DLD1 (cell line): ENCODE measurements at regions not wholly inside any gene's neighbourhood (a gene's known extent, or its start where the extent isn't known, plus 50 kb on each side); places are given as distances from the start of the nearest gene placed in this dataset.
"Not testable (repeated sequence)": the region's sequence is repeated elsewhere in the genome, so short reads cannot be mapped to it uniquely, and the experiment has no call there.

Experiments
- in situ Hi-C: cut with HindIII; loops from 2 replicates; pipeline ENCODE4 v1.10.0; 2017; ENCODE audit warnings: low sequenced_read_pairs

DNA sequence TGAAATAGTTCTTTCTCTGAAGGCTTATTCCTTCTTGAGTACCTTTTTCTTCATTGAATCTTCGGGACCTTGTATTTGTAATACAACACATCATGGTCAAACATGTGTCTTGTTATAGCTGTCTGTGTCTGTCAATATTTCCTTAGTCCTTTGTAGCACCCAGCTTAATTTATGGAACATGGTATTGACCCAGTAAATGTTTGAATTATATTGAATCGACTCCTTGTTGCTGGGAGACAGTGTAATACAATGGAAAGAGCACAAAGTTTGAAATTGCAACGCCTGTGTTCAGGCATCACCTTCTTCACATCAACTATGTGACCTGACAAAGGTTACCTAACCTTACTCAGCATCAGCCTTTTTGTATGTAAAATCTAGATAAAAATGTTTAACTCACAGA lies 267.2 kb upstream of the CYRIA start:
- in situ Hi-C loops = no loop called here

DNA sequence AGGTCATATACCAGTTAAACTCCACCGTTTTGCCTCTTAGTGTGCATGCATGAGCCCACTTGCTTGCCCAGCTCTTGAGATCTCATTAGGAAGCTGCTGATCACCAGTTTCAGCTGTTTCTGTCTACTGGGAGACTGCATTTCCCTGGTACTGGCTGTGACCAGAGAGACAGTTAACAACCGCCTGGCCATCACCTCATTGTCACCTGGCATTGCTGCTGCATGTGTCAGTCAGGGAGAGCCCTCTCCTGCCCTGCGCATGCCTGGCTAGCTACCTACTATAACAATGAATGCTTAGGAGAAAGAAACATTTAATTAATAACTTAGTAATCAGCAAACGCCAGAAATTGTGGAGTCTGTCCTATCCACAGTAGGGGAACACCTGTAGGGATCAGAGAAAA lies 265.8 kb upstream of the CYRIA start:
- in situ Hi-C loops = no loop called here

DNA sequence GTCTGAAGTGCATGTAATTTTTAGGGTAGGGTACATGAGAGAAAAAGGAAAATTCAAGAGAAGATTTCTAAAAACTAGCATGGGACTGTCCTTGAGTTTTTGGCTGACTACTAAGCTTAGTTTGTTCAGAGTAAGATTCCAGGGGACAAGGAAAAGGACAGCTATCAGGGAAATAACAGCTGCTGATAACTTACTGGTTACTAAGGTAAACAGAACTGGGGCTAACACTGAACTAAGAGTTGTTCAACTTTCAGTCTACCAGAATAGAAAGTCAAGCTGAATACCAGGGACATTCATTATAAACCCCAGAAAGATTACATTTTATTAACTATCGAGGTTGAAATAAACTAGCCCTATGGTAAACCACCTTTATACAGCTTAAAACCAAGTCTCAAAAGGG lies 261.8 kb upstream of the CYRIA start:
- in situ Hi-C loops = no loop called here

DNA sequence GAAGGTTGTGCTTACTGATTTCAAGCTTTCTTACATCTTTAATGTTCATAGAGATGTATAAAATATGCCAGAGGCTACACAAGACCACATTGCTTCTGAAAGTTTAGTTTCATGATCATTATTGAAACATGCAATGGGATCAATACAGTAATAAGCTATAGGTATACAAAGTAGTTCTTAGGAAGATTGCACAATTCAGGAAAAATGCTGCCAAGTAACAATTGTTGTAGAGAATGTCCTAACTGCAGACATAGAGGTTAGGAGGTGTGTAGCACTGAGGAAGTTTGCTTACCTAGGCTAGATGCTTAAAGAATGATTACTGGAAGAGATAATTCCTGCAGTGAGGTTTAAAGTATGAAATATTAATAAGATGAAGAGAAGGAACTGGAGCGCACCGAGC lies 259.5 kb upstream of the CYRIA start:
- in situ Hi-C loops = no loop called here

DNA sequence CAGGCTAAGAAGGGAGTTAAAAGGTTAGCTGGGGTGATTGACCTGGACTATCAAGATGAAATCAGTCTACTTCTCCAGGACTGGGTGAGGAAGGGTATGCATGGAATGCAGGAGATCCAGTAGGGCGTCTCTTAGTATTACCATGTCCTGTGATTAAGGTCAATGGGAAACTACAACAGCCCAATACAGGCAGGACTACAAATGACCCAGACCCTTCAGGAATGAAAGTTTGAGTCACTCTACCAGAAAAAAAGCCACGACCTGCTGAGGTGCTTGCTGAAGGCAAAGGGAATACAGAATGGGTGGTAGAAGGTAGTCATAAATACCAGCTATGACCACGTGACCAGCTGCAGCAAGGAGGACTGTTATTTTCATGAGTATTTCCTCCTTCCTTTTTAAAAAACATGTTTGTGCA lies 249.7 kb upstream of the CYRIA start:
- in situ Hi-C loops = not testable (repeated sequence)

DNA sequence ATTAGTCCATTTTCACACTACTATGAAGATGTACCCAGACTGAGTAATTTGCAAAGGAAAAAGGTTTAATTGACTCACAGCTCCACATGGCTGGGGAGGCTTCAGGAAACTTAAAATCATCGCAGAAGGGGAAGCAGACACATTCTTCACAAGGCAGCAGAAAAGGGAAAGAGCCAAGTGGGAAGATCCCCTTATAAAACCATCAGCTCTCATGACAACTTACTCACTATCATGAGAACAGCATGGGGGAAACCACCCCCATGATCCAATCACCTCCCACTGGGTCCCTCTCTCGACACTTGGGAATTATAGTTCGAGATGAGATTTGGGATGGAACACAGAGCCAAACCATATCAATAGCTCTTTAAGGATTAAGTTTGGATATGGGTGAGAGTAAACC lies 246.1 kb upstream of the CYRIA start:
- in situ Hi-C loops = no loop called here

DNA sequence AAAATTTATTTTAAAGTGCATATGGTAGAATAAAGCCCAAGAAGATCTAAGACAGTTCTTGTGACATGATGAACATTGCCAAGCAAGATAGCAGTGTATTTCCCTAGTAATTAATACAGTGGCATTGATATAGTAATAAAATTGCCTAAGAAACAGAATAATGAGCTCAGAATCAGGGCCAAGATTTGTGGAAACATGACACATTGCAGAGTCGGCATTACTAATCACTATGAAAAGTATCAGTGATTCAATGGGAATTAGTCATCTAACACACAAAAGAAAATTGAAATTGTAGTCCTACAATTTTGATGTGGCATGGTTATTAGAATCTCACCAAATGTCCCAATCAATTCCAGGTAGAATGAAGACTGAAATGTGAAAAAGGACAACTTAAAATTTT lies 243.0 kb upstream of the CYRIA start:
- in situ Hi-C loops = no loop called here

DNA sequence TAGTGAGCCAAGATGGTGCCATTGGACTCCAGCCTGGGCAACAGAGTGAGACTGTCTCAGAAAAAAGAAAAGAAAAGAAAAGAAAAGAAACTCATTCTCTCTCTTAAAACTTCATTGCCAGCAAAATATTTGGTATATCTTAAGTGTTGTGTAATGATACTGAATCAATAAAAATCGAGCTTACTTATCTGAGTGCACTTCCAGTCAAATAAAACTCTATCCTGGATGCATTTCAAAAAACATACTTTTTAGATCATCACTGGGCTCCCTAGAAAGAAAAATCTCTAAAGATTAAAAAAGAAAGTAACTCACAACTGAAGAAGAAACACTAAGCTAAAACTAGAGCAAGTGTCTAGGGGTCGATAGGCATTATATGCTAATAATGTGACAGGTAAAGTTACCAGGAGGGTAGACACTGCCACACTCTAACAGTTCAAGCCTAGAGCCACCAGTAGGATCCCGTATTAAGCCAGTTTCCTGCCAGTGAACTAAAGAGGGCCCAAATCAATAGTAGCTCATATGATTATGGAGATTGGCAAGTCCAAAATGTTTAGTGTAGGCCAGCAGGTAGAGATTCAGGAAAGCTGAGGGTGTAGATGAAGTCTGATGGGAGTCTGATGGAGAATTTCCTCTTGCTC lies 242.1 kb upstream of the CYRIA start:
- in situ Hi-C loops = no loop called here

DNA sequence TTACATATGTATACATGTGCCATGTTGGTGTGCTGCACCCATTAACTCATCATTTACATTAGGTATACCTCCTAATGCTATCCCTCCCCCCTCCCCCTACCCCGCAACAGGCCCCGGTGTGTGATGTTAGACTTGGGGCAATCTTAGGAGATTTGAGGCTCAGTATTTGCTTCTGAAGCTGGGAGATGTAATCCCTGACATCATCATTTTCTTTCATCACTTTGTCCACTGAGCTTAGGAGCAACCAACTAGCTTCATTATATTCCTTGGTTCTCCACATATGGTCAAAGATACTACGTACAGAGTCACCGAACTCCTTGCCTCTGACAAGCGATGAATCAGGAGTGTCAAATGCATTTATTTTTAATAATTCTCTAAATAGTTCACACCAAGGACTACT lies 239.7 kb upstream of the CYRIA start:
- in situ Hi-C loops = not testable (repeated sequence)

DNA sequence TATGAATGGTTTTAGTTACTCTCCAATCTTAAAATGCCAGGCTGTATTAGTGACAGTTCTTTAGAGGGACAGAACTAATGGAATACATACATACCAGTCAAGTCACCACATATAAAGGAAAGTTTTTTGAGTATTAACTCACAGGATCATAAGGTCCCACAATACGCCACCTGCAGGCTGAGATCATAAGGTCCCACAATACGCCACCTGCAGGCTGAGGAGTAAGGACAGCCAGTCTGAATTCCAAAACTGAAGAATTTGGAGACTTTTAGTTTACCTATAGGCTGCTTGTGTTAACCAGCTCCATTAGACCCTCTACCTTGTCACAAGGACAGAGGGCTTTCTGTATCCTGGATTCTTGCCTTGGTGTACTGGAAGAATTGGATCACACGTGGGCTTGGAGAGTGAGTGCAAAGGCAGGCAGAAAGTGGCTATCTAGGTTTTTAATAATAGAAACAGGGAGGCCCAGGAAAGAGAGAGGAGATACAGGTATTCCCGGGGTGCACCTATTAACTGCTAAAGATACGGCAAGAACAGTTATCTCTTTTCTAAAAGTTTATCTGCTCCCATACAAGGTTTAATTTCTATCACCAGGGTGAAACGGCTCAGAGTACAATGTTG lies 234.9 kb upstream of the CYRIA start:
- in situ Hi-C loops = no loop called here

DNA sequence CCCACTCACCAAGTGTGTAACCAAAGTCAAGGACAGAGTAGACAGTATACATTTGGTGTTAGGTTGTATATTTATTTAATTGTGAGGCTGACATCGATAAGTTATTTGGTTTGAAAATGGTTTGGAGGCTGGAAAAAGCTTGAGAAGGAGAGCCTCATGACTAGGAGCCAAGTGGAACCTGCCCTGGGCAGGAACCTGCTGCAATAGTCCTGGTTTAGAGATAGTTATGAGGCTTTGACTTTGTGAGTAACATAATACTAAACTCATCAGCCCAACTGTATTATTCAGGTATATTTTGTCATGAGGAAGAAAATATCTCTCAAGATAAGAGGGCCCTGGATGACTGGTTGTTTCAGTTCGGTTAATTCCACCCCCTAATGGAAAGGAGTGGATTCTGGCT lies 234.3 kb upstream of the CYRIA start:
- in situ Hi-C loops = no loop called here

DNA sequence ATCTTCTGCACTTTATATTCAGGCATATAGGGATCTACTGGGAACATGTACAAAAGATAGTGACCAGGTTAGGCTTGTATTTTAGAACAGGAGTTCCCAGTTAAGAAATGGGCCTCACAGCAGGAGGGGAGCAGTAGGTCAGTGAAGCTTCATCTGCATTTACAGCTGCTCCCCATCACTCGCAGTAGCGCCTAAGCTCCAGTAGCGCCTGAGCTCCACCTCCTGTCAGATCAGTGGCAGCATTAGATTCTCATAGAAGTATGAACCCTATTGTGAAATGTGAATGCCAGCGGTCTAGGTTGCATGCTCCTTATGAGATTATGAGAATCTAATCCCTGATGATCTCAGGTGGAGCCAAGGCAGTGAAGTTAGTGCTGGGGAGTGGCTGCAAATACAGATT lies 224.4 kb upstream of the CYRIA start:
- in situ Hi-C loops = no loop called here

DNA sequence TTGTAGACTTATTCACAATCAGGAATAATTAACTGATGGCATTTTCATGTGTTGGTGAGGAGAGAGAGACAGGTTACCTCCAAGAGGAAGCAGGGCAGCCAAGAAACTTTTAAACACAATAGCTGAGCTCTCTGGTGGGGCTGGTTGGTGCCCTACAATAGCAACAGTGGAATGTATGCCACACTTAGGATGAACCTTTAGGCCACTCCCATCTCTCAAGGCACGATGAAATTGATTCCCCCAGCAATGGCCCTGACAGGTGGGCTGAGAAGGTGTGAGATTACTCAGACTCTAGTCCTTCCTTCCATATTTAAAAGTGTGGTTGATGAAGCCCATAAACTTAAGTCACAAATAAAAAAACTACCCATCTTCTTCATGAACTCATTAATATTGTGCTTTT lies 219.4 kb upstream of the CYRIA start:
- in situ Hi-C loops = no loop called here

DNA sequence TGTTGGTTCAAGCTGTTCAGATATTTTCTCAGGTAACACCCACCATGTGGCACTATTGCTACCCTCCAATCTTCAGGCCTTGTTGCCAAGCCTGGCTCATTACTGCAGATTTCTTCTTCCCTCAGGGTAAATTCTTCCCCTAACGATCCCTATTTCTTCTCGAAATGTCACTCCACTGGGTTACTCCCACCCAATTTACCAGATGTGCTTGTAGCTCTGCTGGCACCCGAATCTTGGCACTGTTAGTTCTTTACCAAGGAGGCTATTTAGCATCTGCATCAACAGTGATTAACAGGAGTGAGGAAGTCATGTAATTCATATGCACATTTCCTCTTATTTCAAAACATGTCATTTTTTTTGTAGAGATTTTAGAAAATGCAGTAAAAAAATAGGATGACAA lies 217.1 kb upstream of the CYRIA start:
- in situ Hi-C loops = no loop called here

DNA sequence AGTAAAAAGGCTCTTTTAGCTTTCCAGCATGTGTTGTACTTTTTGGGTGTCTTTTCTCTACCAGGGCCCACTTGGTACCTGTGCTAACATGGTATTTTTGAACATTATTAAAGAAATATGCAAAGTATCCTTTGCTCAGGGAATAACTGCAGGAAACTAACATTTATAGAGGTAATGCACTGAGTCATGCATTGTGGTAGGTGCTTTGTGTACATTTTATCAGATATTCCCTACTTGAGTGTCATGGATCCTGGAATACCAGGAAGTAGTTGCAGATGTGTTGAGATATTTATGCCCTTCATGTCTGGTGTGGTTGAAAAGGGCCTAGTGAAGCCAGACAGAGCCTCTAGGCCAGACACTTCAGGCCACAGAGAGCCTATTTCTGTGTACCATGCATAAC lies 215.5 kb upstream of the CYRIA start:
- in situ Hi-C loops = no loop called here

DNA sequence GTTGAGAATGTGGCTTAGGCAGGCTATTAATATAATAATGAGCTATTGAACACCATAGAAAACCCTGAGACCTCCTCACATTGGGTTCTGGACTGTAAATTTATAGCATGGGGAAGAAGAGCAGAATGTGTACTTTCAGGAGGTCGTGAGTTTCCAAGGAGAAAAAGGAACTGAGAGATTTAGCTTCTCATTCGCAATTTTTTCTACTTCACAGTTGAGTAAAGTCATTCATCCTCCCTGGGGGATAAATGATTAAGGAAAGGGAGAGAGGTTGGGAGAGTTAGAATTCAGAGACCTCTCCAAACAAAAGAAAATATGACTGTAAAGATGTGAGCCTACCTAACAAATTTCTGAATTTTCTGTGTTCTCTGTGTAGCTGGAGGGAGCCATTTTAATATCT lies 205.8 kb upstream of the CYRIA start:
- in situ Hi-C loops = no loop called here

DNA sequence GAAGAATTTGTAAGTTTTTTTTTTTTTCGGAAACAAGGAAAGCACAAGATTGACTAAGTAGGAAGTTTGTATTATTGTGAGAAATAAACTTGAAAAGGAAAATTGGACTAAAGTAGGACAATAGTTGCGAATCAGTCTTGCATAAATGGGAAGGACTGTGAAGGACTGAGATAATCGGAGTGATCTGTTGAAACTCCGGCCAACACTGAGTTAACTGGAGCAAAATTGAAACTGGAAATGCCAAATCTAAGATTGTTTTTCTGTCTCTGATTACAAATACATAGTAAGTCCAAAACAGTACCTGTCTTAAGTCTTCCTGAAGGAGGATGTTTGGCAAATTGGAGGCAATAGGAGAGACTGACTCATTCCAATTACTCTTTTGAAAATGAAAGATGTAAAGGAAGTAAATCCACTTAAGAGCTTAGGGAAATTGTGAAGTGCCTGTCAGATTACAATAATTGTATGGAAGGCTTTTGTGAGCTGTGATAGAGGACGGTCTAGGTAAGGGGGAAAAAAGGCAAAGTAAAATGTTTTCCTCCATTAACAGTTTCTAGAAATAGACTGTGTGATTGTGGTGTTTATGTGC lies 204.9 kb upstream of the CYRIA start:
- in situ Hi-C loops = no loop called here

DNA sequence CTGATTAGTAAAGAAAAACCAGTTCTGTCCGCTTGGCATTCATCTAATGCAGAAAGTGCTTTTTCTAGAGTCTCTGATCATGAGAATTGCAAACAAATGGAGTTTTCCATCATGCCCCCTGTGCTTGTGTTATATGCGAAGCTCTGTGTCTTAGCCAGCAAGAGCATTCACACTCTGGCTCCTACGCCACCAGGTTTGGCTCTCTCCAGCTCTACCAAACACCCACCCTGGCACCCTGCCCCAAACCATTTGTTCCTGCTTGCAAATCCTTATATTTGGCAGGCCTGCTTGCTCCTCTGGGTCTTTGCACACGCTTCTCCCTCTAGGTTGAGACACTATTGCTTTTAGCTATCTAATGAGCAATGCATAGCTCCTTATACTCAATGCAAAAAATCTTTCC lies 204.1 kb upstream of the CYRIA start:
- in situ Hi-C loops = no loop called here

DNA sequence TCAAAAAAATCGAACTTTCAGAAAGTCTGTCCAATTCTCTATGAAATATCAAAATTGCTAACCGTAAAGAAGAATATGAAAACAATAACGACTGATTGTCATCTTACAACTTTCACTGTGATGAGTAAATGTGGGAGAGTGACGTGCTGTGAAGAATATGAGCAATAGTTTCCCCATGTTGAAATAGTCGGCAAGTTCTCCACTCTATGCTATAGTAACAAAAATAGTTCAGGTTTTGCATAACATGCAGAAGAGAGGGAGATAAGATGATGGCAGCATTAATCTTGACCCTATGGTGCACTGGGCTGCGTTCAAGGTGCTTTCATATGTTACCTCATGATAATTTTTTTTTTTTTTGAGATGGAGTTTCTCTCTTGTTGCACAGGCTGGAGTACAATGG lies 196.8 kb upstream of the CYRIA start:
- in situ Hi-C loops = no loop called here

DNA sequence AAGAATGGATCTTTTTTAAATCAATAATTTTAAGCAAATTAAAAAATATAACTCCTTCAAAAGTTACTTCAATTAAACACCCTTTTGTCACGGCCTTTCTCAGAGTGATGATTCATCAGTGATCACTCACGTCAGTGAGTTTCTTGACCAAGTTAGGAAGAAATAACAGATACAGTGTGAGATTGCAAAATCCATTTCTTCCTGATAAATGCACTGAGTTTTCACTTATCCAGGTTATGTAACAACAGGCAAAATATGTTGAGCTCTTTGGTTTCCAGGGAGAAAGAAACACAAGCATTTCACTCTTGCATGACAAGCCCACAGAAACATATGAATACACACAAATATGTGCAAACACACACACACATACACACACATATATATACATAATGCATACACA lies 195.9 kb upstream of the CYRIA start:
- in situ Hi-C loops = no loop called here

DNA sequence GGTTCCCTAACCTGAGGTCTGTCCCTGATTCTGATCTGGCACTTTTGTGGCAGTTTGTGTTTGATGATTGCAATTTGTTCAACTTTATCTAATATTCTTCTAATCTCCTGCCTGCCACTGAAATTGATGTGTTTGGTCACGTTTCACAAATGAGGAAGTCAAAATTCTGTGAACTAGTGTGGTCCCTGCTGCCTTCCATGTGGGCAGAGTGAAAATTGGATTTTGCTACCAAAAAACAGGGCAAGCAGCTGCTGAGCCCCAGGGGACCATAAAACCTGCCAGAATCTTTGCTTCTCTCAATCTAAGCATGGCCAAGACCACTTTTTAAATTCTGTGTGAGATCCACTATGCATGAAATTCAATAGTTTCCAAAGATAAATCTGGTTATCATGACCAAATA lies 195.5 kb upstream of the CYRIA start:
- in situ Hi-C loops = no loop called here

DNA sequence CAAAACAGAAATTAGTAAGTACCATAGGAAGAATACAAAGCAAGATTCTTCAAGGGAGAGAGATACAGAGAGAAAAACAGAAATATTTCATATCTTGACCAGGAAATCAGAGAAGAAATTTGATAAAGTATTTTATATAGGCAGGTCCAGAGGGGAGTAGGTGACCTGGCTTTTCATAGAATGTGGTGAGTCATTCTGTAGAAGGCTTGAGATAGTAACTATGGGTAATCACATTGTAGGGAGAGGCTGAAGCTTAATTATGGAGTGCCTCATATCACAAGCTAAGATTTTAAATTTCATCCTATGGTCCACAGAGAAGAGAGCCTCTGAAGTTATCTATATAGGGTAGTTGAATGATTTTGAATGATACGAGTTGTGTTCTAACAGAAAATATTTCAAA lies 195.0 kb upstream of the CYRIA start:
- in situ Hi-C loops = no loop called here

DNA sequence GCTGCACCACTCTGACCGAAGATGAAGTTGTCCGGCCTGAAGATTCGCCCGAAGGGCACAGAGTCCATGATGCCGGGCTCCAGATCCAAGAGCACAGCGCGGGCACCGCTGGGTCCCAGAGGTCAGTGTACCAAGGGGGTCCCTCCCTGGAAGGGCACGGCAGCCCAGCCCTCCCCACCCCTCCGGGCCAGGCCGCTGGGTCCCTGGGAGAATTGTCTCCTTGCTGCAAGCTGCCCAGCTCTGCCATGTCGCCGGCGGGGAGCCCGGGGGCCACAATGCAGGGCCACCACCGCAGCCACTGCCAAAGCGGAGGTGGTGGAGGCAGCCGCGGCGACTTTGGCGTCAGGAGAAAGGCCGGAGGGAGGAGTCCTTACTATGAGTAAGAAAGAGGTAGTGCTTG lies 189.5 kb upstream of the CYRIA start:
- in situ Hi-C loops = no loop called here
